Neutrophil (primary cell): ENCODE measurements at regions not wholly inside any gene's neighbourhood (a gene's known extent, or its start where the extent isn't known, plus 50 kb on each side); places are given as distances from the start of the nearest gene placed in this dataset.

Source experiments
- H3K27ac ChIP-seq: fragments of 200-600 bp; sonication (generic); 2 replicates; pipeline ENCODE4 v1.5.1; 2016; ENCODE audit warnings: mild to moderate bottlenecking, moderate library complexity
- H3K27me3 ChIP-seq: fragments of 200-600 bp; sonication (generic); 2 replicates; pipeline ENCODE4 v1.6.0; 2016; ENCODE audit warnings: mild to moderate bottlenecking
- H3K36me3 ChIP-seq: fragments of 200-600 bp; sonication (generic); 2 replicates; pipeline ENCODE4 v1.5.1; 2017
- H3K4me1 ChIP-seq, 2 experiments: fragments of 200-600 bp in 1 of 2; sonication (generic) in 1 of 2; 1 replicate in 1 of 2; 2 replicates in 1 of 2; pipeline versions ENCODE4 v1.5.1 to v1.6.1; 2013 to 2016; ENCODE audit warnings: low read depth in 1 of 2, low read length in 1 of 2, mild to moderate bottlenecking in 1 of 2, moderate library complexity in 1 of 2; ENCODE audit not compliant: control insufficient read depth in 1 of 2, insufficient read depth in 1 of 2
- H3K4me3 ChIP-seq, 2 experiments: fragments of 200-600 bp in 1 of 2; sonication (generic) in 1 of 2; 1 replicate in 1 of 2; 2 replicates in 1 of 2; pipeline ENCODE4 v1.5.1; 2013 to 2016; ENCODE audit warnings: low read depth in 1 of 2, low read length in 1 of 2, mild to moderate bottlenecking in 1 of 2, moderate library complexity in 1 of 2
- H3K9me3 ChIP-seq: fragments of 200-600 bp; sonication (generic); 2 replicates; pipeline ENCODE4 v1.5.1; 2016
- CTCF ChIP-seq: fragments of 200-600 bp; sonication (generic); IDR thresholded peaks from 2 replicates; pipeline ENCODE4 v1.5.1; 2016; ENCODE audit warnings: antibody characterized with exemption

DNA sequence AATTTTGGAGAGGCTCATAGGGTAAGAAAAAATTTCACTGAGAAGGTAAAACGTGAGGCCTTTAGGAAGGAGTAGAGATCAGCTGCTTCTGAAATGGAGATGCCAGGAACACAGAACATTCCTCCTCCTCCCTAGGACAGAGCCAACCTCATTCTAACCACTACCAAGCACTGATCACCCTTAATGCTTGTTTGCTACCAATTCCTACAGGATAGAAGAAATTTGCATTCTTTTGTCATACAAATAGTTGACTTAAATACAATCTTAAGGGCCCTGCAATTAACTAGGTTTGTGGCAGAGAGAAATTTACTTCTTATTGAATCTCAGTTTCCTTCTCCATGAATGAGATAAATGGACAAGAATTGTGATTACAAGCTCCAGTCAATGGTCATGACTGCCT is 780.2 kb upstream of the WWC1 start:
- no peak for TF ChIP-seq CTCF
- Histone ChIP-seq H3K9me3 (no peaks in the 10 kb centered on the region), H3K36me3 (no peaks in the 10 kb centered on the region), H3K27me3 (no peaks in the 10 kb centered on the region), H3K4me1 (no peaks in the 10 kb centered on the region), H3K4me3 (no peak overlapping the region), H3K27ac (no peak overlapping the region)

- Histone ChIP-seq H3K4me1 (no peaks in the 10 kb centered on the region), H3K36me3 (no peaks in the 10 kb centered on the region), H3K4me3 (no peak overlapping the region), H3K27ac (no peak overlapping the region), H3K9me3 (no peaks in the 10 kb centered on the region), H3K27me3 (no peaks in the 10 kb centered on the region)
- no peak for TF ChIP-seq CTCF
Observed at GRCh38 chr5:167512111-167512510, 779.3 kb upstream of the WWC1 start.

GRCh38 chr5:167513381-167513780 is 778.1 kb upstream of the WWC1 start:
- no peaks in the 10 kb centered on the region for H3K9me3 ChIP-seq
- no peak for TF ChIP-seq CTCF

GRCh38 chr5:167514461-167514860 is 777.0 kb upstream of the WWC1 start:
- no peak overlapping the region for H3K4me3 ChIP-seq
- no peak overlapping the region for H3K27ac ChIP-seq
- H3K36me3 ChIP-seq = no peaks in the 10 kb centered on the region
- no peaks in the 10 kb centered on the region for H3K27me3 ChIP-seq
- no peak for TF ChIP-seq CTCF
- H3K9me3 ChIP-seq = no peaks in the 10 kb centered on the region
- H3K4me1 ChIP-seq = no peaks in the 10 kb centered on the region

More at GRCh38 chr5:167513381-167513780, 778.1 kb upstream of the WWC1 start:
- no peak overlapping the region for H3K4me3 ChIP-seq
- H3K4me1 ChIP-seq = no peaks in the 10 kb centered on the region
- no peaks in the 10 kb centered on the region for H3K27me3 ChIP-seq
- H3K36me3 ChIP-seq = no peaks in the 10 kb centered on the region
- H3K27ac ChIP-seq = no peak overlapping the region

DNA sequence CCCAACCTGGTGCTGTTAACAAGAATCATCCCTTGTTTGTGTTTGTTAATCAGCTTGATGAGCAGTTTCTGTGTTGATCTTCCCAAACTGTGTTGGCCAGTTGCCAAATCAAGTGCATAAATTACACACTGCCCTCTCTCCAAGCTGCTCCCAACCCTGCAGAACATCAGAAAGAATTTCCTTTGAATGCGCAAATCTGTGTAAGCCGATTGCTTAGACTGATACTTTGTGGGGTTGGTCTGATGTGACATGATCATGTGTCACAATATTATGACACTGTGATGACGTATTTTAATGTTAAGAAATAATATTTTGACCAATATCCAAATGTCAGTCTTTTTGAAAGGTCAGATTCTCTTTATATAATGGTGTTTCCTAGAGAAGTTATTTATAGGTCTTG is 766.4 kb upstream of the WWC1 start:
- Histone ChIP-seq H3K36me3 (no peaks in the 10 kb centered on the region), H3K9me3 (no peaks in the 10 kb centered on the region), H3K27ac (no peak overlapping the region), H3K4me1 (no peaks in the 10 kb centered on the region), H3K4me3 (no peak overlapping the region), H3K27me3 (no peaks in the 10 kb centered on the region)
- TF ChIP-seq CTCF = no peak

GRCh38 chr5:167528651-167529050 is 762.8 kb upstream of the WWC1 start:
- Histone ChIP-seq H3K4me3 (no peak overlapping the region), H3K9me3 (no peaks in the 10 kb centered on the region), H3K36me3 (no peaks in the 10 kb centered on the region), H3K27me3 (no peaks in the 10 kb centered on the region), H3K4me1 (no peaks in the 10 kb centered on the region), H3K27ac (no peak overlapping the region)
- no peak for TF ChIP-seq CTCF
